ENCODE measurements at regions not wholly inside any gene's neighbourhood (a gene's known extent, or its start where the extent isn't known, plus 50 kb on each side); places are given as distances from the start of the nearest gene placed in this dataset.

- TF ChIP-seq CTCF (IDR thresholded peaks at IDR 0.05; ENCODE audit: control insufficient read depth, extremely low read depth, insufficient read depth): no peak
- peak; percentile 93 for DNase-seq (ENCODE audit: low read depth)
- no peak overlapping the region for H3K4me3 ChIP-seq (ENCODE audit: low read depth, low read length)
These were observed 780.2 kb upstream of the SEL1L start for GRCh38 chr14:82313889-82314288.

GRCh38 chr14:82328442-82328841 lies 794.8 kb upstream of the SEL1L start:
- DNase-seq (ENCODE audit: low read depth): no peak
- no peak overlapping the region for H3K4me3 ChIP-seq (ENCODE audit: low read depth, low read length)
- TF ChIP-seq CTCF (IDR thresholded peaks at IDR 0.05; ENCODE audit: control insufficient read depth, extremely low read depth, insufficient read depth): no peak

- H3K4me3 ChIP-seq (ENCODE audit: low read depth, low read length): no peak overlapping the region
- TF ChIP-seq CTCF (IDR thresholded peaks at IDR 0.05; ENCODE audit: control insufficient read depth, extremely low read depth, insufficient read depth): no peak
- peak; percentile 75 for DNase-seq (ENCODE audit: low read depth)
These were observed 807.7 kb upstream of the SEL1L start for GRCh38 chr14:82341261-82341810.

- no peak overlapping the region for H3K4me3 ChIP-seq (ENCODE audit: low read depth, low read length)
- no peak for TF ChIP-seq CTCF (IDR thresholded peaks at IDR 0.05; ENCODE audit: control insufficient read depth, extremely low read depth, insufficient read depth)
- DNase-seq (ENCODE audit: low read depth): no peak
These were observed 808.9 kb upstream of the SEL1L start for GRCh38 chr14:82342596-82342995.

- TF ChIP-seq CTCF (IDR thresholded peaks at IDR 0.05; ENCODE audit: control insufficient read depth, extremely low read depth, insufficient read depth): no peak
- no peak overlapping the region for H3K4me3 ChIP-seq (ENCODE audit: low read depth, low read length)
- no peak for DNase-seq (ENCODE audit: low read depth)
These were observed 811.5 kb upstream of the SEL1L start for GRCh38 chr14:82345184-82345583.

- DNase-seq (ENCODE audit: low read depth): peak; percentile 52
- no peak for TF ChIP-seq CTCF (IDR thresholded peaks at IDR 0.05; ENCODE audit: control insufficient read depth, extremely low read depth, insufficient read depth)
- no peak overlapping the region for H3K4me3 ChIP-seq (ENCODE audit: low read depth, low read length)
These were observed 820.5 kb upstream of the SEL1L start for GRCh38 chr14:82354126-82354525.

GRCh38 chr14:82359201-82359600 lies 825.5 kb upstream of the SEL1L start:
- no peak overlapping the region for H3K4me3 ChIP-seq (ENCODE audit: low read depth, low read length)
- no peak for TF ChIP-seq CTCF (IDR thresholded peaks at IDR 0.05; ENCODE audit: control insufficient read depth, extremely low read depth, insufficient read depth)
- no peak for DNase-seq (ENCODE audit: low read depth)

Data from LNCaP clone FGC (cell line).